GM12873 (cell line): ENCODE measurements at regions not wholly inside any gene's neighbourhood (a gene's known extent, or its start where the extent isn't known, plus 50 kb on each side); places are given as distances from the start of the nearest gene placed in this dataset.

Experiments
- CTCF ChIP-seq: IDR thresholded peaks from 2 replicates; pipeline ENCODE4 v1.5.1; 2012; ENCODE audit warnings: low read depth, mild to moderate bottlenecking, moderate library complexity, low read length, control low read depth; ENCODE audit not compliant: insufficient read depth; ENCODE audit errors: missing control alignments

GRCh38 chr14:34203251-34203722 lies 252.4 kb upstream of the EGLN3 start:
- TF ChIP-seq CTCF, result no peak

GRCh38 chr14:34201909-34202637 lies 251.2 kb upstream of the EGLN3 start:
- TF ChIP-seq CTCF, result no peak

- no peak for TF ChIP-seq CTCF
These were observed 248.7 kb upstream of the EGLN3 start for GRCh38 chr14:34199585-34199984.

- TF ChIP-seq CTCF, result no peak
These were observed 247.2 kb upstream of the EGLN3 start for GRCh38 chr14:34198096-34198495.

GRCh38 chr14:34195964-34196363 lies 245.1 kb upstream of the EGLN3 start:
- no peak for TF ChIP-seq CTCF

- no peak for TF ChIP-seq CTCF
These were observed 239.8 kb upstream of the EGLN3 start for GRCh38 chr14:34190717-34191116.

GRCh38 chr14:34189866-34190265 lies 239.0 kb upstream of the EGLN3 start:
- TF ChIP-seq CTCF, result no peak
